Adipocyte (in vitro differentiated cells): ENCODE measurements at regions not wholly inside any gene's neighbourhood (a gene's known extent, or its start where the extent isn't known, plus 50 kb on each side); places are given as distances from the start of the nearest gene placed in this dataset.

ENCODE experiments used
- DNase-seq: peaks from one replicate; pipeline ENCODE4 v3.0.0-alpha.2; 2015; ENCODE audit warnings: low read depth
- H3K27me3 ChIP-seq: replicated peaks from 2 replicates; pipeline ENCODE4 v1.7.0; 2013; ENCODE audit warnings: mild to moderate bottlenecking, low read length, moderate library complexity; ENCODE audit not compliant: control insufficient read depth, insufficient read depth
- H3K36me3 ChIP-seq: 2 replicates; pipeline ENCODE4 v1.7.0; 2013; ENCODE audit warnings: low read length, mild to moderate bottlenecking, moderate library complexity; ENCODE audit not compliant: control insufficient read depth, insufficient read depth, severe bottlenecking
- H3K4me1 ChIP-seq: 2 replicates; pipeline ENCODE4 v1.7.0; 2013; ENCODE audit warnings: mild to moderate bottlenecking, low read length, moderate library complexity; ENCODE audit not compliant: control insufficient read depth, insufficient read depth
- H3K4me3 ChIP-seq: 2 replicates; pipeline ENCODE4 v1.7.0; 2013; ENCODE audit warnings: mild to moderate bottlenecking, low read length, moderate library complexity
- H3K9ac ChIP-seq: 2 replicates; pipeline ENCODE4 v1.7.0; 2013; ENCODE audit warnings: mild to moderate bottlenecking, low read length, moderate library complexity
- H3K9me3 ChIP-seq: 2 replicates; pipeline ENCODE4 v1.7.0; 2013; ENCODE audit warnings: mild to moderate bottlenecking, low read length, moderate library complexity; ENCODE audit not compliant: control insufficient read depth

DNA sequence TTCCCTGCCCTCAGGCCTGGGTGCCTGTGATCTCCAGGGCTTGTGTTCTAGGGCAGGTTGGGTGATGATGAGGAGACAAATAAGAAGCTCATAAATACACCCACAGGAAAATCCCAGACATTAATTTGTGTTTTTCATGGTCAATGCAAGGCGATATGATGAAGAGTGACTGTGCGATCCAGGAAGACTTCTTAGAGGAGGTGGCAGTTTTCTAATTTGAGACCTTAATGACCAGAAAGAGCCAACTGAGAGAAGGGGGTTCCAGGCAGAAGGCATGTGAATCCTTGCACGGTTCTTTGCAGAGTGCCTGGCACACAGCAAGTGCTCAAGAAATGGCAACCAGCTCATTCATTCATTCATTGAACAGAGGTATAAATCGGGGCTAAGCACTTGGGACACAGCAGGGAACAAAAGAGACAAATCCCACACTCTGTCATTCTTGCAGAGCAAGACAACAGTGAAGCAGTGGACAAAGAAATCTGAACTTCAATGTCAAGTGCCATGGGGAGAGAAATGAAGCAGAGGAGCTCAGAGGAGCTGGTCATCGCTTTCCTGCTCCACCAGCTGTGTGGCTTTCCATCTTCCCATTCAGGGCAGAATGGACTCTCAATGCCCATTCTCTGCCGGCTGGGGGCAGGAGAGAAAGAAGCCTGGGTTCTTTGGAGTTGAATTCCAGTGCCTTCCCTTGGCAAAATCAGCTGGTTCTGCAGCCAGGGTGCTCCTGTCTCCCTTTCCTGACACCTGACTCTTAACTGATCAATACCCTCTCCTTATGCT is 128.3 kb downstream of the AACS start:
- Histone ChIP-seq H3K36me3 (no peaks in the 10 kb centered on the region), H3K9me3 (no peaks in the 10 kb centered on the region), H3K9ac (no peak overlapping the region), H3K4me3 (no peak overlapping the region), H3K4me1 (no peaks in the 10 kb centered on the region), H3K27me3 (peaks cover 25% of the 10 kb centered on the region)
- no peak for DNase-seq

- no peak overlapping the region for H3K4me3 ChIP-seq
- H3K4me1 ChIP-seq, result no peaks in the 10 kb centered on the region
- H3K27me3 ChIP-seq, result peaks cover 22% of the 10 kb centered on the region
- no peak overlapping the region for H3K9ac ChIP-seq
- no peaks in the 10 kb centered on the region for H3K36me3 ChIP-seq
- H3K9me3 ChIP-seq, result no peaks in the 10 kb centered on the region
- peak; percentile 54 for DNase-seq
These were observed 129.0 kb downstream of the AACS start for GRCh38 chr12:125194163-125194773.

GRCh38 chr12:125194987-125195386 is 129.8 kb downstream of the AACS start:
- H3K4me3 ChIP-seq, result no peak overlapping the region
- no peaks in the 10 kb centered on the region for H3K36me3 ChIP-seq
- peaks cover 1% of the 10 kb centered on the region for H3K9me3 ChIP-seq
- DNase-seq, result no peak
- no peaks in the 10 kb centered on the region for H3K4me1 ChIP-seq
- peaks cover 17% of the 10 kb centered on the region for H3K27me3 ChIP-seq
- H3K9ac ChIP-seq, result no peak overlapping the region

DNA sequence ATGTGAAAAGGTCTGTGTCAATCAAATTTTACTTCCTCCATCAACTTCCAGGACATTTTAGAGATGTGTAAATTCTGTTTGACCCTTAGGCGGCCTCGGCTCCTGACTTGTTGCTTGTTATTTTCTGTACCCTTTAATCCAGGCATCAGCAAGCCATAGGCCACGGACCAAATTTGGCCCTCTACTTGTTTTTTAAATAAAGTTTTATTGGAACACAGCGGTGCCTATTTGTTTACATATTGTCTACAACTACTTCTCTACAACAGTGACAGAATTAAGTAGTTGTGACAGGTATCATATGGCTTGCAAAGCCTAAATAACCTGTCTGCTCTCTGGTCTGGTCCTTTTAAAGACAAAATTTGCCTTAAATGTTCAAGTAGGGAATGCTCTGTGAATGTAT is 132.1 kb downstream of the AACS start:
- Histone ChIP-seq H3K9ac (no peak overlapping the region), H3K9me3 (peaks cover 17% of the 10 kb centered on the region), H3K4me1 (no peaks in the 10 kb centered on the region), H3K4me3 (no peak overlapping the region), H3K36me3 (no peaks in the 10 kb centered on the region), H3K27me3 (peaks cover 21% of the 10 kb centered on the region)
- no peak for DNase-seq

- H3K9me3 ChIP-seq, result peaks cover 18% of the 10 kb centered on the region
- no peak for DNase-seq
- no peaks in the 10 kb centered on the region for H3K36me3 ChIP-seq
- H3K4me3 ChIP-seq, result no peak overlapping the region
- H3K9ac ChIP-seq, result no peak overlapping the region
- H3K27me3 ChIP-seq, result peaks cover 16% of the 10 kb centered on the region
- no peaks in the 10 kb centered on the region for H3K4me1 ChIP-seq
These were observed 133.4 kb downstream of the AACS start for GRCh38 chr12:125198652-125199051.

- no peaks in the 10 kb centered on the region for H3K4me1 ChIP-seq
- peaks cover 31% of the 10 kb centered on the region for H3K27me3 ChIP-seq
- peaks cover 18% of the 10 kb centered on the region for H3K9me3 ChIP-seq
- no peaks in the 10 kb centered on the region for H3K36me3 ChIP-seq
- DNase-seq, result no peak
- H3K4me3 ChIP-seq, result no peak overlapping the region
- no peak overlapping the region for H3K9ac ChIP-seq
These were observed 135.9 kb downstream of the AACS start for GRCh38 chr12:125201090-125201489.

DNA sequence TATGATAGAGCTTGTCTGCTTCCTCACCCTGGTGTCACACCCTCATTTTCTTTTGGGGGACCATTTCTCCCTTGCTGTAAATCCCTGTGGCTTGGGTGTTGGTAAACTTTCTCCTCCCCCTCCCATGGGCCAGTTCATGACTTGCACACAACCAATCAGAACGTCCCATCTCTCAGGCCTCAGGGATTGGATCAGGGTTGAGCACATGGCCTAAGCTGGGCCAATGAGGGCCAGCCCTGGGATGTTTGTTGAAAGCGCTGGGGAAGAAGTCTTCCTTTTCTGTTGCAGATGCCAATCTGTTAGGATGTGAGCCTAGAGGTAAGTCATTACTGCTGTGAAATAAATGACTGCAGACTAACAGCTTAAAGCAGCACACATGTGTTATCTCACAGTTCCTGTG is 136.7 kb downstream of the AACS start:
- peaks cover 37% of the 10 kb centered on the region for H3K27me3 ChIP-seq
- peaks cover 18% of the 10 kb centered on the region for H3K9me3 ChIP-seq
- H3K4me3 ChIP-seq, result no peak overlapping the region
- no peak overlapping the region for H3K9ac ChIP-seq
- no peaks in the 10 kb centered on the region for H3K4me1 ChIP-seq
- H3K36me3 ChIP-seq, result no peaks in the 10 kb centered on the region
- DNase-seq, result no peak

DNA sequence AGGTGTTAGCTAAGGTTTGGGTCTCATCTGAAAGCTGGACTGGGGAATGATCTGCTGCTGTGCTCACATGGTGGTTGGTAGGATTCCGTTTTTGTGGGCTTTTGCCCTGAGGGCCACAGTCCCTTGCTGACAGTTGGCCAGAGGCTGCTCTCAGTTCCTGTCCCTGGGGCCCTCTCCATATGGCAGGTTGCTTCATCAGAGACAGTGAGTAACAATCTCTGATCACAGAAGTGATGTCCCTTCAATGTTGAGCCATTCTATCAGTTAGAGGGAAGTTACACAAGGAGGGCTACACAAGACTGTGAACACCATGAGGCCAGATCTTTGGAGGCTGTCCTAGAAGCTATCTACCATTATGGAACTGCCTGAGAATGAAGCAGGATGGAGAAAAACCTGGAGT is 137.2 kb downstream of the AACS start:
- no peak for DNase-seq
- no peak overlapping the region for H3K4me3 ChIP-seq
- no peaks in the 10 kb centered on the region for H3K4me1 ChIP-seq
- no peaks in the 10 kb centered on the region for H3K36me3 ChIP-seq
- H3K9me3 ChIP-seq, result peaks cover 18% of the 10 kb centered on the region
- H3K9ac ChIP-seq, result no peak overlapping the region
- peaks cover 38% of the 10 kb centered on the region for H3K27me3 ChIP-seq

- Histone ChIP-seq H3K4me3 (no peak overlapping the region), H3K36me3 (no peaks in the 10 kb centered on the region), H3K9ac (no peak overlapping the region), H3K4me1 (no peaks in the 10 kb centered on the region), H3K9me3 (peaks cover 18% of the 10 kb centered on the region), H3K27me3 (peaks cover 42% of the 10 kb centered on the region)
- DNase-seq, result no peak
These were observed 138.0 kb downstream of the AACS start for GRCh38 chr12:125203145-125203765.

DNA sequence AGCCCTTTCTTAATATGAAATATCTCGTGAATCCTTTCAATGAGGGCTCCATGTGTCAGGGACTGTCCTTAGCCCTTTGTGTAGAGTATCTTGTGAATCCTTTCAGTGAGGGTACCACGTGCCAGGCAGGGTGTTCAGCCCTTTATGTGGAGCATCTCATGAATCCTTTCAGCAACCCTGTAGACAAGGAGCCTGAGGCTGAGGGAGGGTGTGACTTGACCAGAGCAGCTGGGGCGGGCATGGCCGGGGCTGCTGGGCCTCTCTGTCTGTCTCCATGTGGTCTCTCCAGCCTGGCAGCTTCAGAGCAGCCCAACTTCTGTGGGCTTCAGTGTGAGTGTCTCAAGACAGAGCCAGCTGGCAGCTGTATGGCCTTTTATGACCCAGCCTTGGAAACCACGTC is 140.2 kb downstream of the AACS start:
- H3K9me3 ChIP-seq, result peaks cover 13% of the 10 kb centered on the region
- H3K4me3 ChIP-seq, result no peak overlapping the region
- no peaks in the 10 kb centered on the region for H3K36me3 ChIP-seq
- no peaks in the 10 kb centered on the region for H3K4me1 ChIP-seq
- H3K27me3 ChIP-seq, result peaks cover 44% of the 10 kb centered on the region
- DNase-seq, result no peak
- H3K9ac ChIP-seq, result no peak overlapping the region

- DNase-seq, result no peak
- Histone ChIP-seq H3K36me3 (no peaks in the 10 kb centered on the region), H3K4me3 (no peak overlapping the region), H3K27me3 (peaks cover 43% of the 10 kb centered on the region), H3K4me1 (no peaks in the 10 kb centered on the region), H3K9me3 (peaks cover 8% of the 10 kb centered on the region), H3K9ac (no peak overlapping the region)
These were observed 141.5 kb downstream of the AACS start for GRCh38 chr12:125206711-125207110.
